Sciatic nerve (tissue), 2 donors: ENCODE measurements at regions not wholly inside any gene's neighbourhood (a gene's known extent, or its start where the extent isn't known, plus 50 kb on each side); places are given as distances from the start of the nearest gene placed in this dataset.
"Not testable (repeated sequence)": the region's sequence is repeated elsewhere in the genome, so short reads cannot be mapped to it uniquely, and the experiment has no call there.

Experiments used
- ATAC-seq: fragments of 200-7000 bp; cut with Tn5 transposase; one replicate; pipeline ENCODE4 v1.9.1; 2020; ENCODE audit warnings: mild to moderate bottlenecking, moderate library complexity
- DNase-seq: peaks from one replicate; pipeline ENCODE4 v3.0.0-alpha.2; 2020; ENCODE audit warnings: low spot score
- intact Hi-C: fragments of 100-400 bp; cut with DNase I; formaldehyde crosslinking; loops from one replicate; pipeline ENCODE4 v1.14.2; 2022
- donor health status: DM: no; HTN: no; CAD: no.
- donor health status: DM: no; HTN: no; CAD: no.

DNA sequence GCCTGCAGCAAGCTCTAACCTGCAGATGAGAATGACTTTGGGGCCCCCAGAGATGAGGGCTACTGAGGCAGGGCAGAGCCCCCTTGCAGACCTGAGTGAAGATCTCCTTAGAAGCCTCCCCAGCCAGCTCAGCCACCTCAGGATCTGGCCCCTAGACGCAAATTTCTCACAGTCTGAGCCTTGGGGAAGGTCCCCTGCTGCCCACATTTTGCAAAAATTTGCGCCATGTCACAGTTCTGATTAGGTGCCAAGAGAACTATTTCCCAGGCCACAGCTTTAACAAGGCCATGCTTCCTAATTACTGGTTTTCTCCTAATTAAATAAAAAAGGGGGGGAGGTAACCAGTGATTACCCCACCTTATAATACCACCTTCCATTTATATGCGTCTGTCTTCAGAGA lies 81.0 kb upstream of the HES1 start:
- no peak for DNase-seq
- no peak for ATAC-seq
- intact Hi-C loops = no loop called here

DNA sequence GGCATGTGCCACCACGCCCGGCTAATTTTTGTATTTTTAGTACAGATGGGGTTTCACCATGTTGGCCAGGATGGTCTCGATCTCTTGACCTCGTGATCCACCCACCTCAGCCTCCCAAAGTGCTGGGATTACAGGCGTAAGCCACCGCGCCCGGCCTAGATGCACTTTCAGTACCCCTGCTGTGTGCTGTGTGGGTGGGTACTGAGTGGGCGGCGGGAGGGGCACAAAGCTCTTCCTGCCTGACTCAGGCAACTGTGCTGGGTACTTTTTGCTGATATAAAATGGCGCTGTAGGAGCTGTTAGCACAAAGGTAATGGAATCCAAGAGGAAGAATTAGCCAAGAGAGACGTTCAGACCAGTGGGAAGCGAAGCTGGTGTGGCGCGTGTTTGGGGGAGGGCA lies 79.6 kb upstream of the HES1 start:
- intact Hi-C loops, DNase-seq, ATAC-seq: not testable (repeated sequence)

DNA sequence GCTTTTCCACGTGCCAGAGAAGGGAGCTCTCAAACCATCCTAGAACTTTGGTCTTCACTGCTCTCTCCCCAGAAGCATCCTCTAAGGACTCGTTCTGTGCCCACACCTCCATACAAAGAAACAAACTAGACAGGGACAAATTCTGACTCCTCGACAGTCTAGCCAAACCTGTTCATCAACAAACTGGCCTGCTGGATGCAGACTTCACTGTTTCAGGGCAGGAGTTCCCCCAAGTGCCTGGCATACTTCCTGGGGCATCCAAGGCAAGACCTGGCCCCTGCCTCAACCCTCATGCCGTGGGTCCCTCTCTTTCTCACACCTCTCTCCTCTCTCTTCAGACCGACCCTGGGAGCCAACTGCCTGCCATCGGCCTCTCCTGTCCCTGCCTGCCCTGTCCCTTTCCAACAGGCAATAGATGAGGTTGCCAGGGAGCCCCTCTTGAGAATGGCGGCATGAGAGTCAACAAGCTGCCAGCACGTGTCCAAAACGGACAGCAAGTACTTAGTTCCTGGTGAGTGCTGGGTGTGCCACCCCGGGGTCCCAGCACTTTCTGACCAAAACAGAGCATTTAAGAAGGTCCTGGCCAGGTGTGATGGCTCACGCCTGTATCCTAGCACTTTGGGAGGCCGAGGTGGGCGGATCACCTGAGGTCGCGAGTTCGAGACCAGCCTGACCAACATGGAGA lies 79.1 kb upstream of the HES1 start:
- intact Hi-C loops = no loop called here
- DNase-seq (no peak), ATAC-seq (no peak)

DNA sequence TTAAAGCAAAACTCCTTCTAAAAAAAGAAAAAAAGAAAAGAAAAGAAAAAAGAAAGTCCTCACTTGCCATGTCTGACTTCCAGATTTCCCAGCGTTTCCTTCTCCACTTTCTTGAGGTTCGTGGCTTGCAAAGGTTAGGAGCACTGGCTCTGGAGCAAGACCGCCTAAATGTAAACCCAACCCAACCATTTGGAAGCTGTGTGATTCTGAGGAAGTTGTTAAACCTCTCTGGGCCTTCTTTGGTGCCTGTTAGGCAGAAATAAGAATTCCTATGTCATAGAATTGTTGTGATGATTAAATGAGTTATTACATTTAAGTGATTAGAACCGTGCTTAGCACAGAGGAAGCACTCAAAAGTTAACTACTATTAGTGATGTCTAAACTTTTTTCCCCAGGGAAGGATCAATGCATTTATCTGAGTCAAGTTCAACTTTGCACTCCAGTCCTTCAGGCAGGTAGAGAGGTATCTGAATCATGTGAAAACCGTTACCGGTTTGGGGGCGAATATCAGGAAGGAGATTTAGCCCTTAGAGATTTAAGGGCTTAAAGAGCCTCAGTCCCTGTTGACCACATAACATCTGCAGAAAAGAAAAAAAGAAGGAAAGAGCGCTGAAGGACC lies 78.3 kb upstream of the HES1 start:
- DNase-seq (no peak), ATAC-seq (peak; percentile 5)
- intact Hi-C loops = no loop called here

DNA sequence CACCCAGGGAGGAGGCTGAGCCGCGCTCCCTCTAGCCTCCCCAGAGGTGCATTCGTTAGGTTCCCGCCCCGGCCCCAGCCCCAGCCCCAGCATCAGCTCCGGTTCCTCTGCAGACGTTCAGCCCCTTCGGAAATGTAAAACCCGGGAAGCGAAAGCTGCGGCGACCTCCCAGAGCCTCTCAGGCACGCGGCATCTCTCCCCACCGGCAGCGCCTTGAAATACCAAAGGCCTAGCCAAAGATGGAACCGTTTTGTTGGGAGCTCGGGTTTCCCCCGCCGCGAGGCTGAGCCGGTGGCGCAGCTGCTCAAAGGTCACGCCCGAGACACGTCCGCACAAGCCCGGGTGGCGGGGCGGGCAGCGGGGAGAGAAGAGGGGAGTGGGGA lies 77.8 kb upstream of the HES1 start:
- DNase-seq = peak; percentile 80
- peak; percentile 89 for ATAC-seq
- intact Hi-C loops = no loop called here

DNA sequence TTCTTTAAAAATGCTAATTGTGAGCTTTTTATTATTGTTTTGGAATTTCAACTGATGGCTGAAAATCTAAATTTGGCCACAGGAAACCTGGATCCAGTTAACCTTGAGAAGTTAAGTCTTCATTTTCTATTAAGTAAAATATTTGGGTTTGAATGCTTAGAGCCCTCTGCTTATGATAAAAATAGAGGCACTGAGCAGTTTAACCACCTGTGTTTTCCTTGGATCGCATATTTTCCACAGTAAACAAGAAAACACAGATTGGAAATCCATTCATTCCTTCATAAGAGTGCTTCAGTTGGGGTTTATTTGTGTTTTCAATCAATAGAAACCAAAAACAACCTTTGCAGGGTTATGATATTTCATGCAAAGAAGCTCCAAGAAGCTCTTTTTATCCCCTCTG lies 77.2 kb upstream of the HES1 start:
- intact Hi-C loops = no loop called here
- ATAC-seq (no peak), DNase-seq (no peak)

DNA sequence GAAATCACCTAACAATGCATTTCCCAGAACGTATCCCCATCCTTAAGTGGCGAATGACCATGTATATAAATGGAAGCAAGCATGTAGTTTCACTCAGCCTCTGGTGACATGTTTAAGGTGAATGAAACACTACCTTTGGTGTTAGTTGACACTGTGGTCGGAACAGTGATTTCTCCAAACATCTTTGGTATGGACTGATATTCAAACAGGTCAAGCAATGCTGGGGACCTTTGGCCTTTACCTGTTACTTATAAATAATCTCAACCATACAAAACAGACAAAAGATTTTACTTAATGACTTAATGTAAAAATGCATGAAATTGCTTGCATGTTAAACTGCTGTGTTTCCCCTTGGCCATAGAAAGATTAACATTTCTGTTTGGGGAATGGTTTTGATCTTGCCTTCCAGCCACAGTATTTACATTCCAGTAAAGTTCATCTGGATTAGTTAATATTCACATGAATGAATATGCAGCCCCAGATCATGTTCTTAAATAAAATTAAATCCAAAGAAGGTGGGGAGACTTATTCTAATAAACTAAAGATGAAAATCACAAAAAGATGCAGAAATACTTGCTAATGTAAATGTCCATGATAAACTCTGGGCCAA lies 74.4 kb upstream of the HES1 start:
- intact Hi-C loops = no loop called here
- DNase-seq = no peak
- ATAC-seq = no peak

DNA sequence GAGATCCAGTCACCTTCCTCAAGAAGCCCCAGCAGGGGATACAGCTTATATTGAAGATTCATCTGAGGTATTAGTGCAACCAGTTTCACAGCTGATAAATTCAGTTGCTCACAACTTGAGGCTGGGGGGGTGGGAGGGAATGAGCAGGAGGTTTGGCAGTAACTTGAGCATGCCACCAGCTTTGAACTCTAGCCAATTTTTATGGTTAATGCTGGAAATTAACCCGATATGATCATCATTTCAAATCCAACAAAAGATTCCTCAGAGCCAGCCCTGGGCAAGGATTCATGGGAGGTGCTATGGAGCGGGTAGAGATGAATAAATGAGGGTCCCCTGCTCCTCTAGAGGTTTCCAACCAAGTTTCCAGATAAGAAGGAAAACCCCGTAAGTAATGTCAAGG lies 73.1 kb upstream of the HES1 start:
- no peak for ATAC-seq
- intact Hi-C loops = no loop called here
- no peak for DNase-seq

DNA sequence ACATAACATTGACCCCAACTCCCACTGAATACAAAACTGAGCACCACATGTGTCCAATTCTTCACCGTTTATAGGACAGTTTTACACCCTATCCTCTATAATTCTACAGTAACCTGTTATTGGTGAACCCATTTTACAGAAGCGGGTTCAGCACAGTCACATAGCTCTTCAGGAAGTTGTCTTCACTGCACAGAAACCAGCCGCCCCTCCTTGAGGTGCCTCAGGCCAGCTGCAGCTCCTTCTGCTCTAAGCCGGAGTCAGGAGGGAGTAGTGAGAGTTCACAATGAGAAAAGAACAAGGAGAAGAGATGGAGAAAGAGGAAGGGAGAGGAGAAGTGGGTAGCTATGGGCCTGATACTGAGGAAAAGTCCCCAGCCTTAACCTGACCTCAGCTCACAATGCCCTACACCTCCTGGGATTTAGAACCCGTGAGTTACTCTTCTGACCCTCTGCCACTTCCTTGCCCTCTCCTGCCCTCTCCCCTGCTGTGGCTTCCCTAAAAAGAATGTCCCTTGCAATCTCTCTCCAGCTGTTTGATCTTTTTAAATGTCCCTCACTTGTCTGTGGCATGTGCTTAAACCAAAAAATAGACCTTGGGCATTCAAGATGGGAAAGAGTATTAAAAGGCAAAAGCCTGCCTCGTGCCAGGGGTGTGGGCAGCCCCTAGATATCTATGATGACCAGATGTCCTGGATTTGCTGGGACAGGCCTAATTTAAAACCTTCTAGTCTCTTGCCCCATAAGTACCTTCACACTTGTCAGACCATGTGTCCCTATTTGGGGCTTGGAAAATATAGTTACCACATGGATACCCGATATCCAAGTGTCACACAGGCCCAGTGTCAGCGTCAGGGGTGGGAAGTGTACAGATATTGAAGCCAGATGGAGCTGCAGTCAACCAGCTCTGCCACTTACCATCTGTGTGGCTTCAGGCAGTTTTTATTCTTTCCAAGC lies 71.3 kb upstream of the HES1 start:
- DNase-seq (peak; percentile 23), ATAC-seq (no peak)
- intact Hi-C loops = no loop called here

DNA sequence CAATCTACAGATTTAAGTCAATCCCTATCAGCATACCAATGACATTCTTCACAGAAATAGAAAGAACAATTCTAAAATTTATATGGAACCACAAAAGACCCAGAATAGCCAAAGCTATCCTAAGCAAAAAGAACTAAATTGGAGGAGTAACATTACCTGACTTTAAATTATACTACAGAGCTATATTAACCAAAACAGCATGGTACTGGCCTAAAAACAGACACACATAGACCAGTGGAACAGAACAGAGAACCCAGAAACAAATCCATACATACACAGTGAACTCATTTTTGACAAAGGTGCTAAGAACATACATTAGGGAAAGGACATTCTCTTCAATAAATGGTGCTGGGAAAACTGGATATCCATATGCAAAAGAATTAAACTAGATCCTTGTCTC lies 68.6 kb upstream of the HES1 start:
- ATAC-seq, intact Hi-C loops, DNase-seq: not testable (repeated sequence)

DNA sequence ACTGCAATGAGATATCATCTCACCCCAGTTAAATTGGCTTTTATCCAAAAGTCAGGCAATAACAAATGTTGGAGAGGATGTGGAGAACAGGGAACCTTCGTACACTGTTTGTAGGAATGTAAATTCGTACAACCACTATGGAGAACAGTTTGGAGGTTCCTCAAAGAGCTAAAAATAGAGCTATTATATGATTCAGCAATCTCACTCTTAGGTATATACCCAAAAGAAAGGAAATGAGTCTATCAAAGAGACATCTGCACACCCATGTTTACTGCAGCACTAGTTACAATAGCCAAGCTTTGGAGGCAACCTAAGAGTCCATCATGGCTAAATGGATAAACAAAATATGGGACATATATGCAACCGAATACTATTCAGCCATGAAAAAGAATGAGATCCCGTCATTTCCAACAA lies 68.0 kb upstream of the HES1 start:
- intact Hi-C loops = no loop called here
- DNase-seq (no peak), ATAC-seq (no peak)

DNA sequence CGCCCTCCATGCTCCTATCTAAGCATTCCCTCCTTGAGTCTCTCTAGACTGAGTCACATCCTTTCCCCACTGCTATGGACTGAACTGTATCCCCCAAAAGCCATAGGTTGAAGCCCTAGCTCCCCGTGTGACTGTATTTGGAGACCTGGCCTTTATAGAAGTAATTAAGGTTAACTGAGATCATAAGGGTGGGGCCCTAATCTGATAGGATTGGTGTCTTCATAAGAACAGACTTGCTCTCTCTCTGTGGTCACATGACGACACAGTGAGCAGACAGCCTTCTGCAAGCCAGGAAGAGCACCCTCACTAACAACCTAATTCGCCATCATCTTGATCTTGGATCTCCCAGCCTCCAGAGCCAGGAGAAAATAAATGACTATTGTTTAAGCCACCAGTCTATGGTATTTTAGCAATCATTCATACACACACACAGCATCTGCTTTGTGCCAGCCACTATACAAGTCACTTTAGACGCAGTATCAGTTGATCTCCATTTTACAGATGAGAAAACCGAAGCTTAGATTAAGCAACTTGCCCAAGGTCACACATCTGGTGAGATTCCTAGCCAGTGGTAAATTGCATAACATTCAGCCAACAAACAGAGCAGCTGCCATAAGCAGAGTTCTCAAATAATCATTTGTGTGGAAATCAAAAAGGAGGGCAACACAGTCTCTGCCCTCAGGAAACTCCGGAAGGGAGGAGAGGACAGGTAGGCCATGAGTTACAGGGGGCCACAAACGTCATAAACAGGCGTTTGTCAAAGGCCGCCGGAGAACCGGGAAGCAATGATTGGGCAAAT lies 66.3 kb upstream of the HES1 start:
- no peak for DNase-seq
- peak; percentile 9 for ATAC-seq
- intact Hi-C loops = no loop called here

DNA sequence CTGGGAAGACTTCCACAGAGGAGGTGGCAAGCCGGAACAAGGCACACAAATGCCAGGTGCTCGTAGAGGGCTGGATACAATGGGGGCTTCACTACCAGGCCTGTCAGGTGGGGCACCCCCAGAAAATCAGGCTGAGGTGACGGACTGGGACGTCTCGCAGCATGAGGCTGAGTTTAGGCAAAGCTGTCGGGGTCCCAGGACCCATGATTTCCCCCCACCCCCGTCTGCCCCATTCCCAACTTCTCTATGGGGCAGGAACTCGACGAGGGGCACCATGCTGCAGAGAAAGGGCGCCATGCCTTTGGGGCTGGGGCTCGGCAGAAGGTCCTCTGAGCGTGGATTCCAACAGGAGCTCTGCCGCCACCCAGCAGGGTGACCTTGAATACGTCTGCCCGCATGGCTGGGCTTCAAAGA lies 65.7 kb upstream of the HES1 start:
- intact Hi-C loops = no loop called here
- ATAC-seq = peak; percentile 16

DNA sequence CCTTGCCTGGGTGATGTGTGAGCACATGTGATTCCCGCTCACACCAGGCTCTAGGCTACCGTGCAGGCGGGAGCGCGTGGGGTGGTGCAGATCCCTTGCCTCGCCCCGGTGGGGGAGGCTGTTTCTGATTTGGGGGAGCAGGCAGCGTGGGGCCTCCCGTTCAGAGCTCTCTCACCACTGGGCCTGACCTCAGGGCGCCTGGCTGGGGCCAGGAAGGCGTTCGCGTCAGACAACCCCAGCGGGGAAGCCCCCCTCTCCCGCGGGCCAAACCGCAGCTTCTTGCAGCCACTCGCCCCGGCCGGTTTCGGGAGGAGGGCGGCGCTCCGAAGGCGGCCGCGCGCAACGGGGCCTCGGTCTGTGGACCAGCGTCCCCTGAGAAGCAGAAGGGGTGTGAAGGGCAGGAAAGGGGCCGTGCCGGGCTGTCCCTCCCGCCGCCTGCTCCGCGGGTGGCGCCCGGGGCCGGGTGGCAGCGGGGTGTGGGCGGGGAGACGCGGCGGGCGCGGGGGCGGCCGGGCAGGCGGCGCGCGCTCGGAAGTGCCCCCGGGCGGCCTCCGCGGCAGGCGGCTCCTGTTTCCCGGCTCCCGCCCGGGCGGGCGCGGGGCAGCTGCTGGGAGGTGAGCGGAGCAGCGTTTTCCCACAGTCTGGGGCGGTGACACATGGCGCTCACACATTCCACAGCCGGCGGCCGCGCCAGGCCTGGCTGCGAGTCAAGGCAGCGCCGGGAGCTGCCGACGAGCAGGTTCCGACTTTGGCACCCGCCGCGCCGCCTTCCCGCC lies 65.1 kb upstream of the HES1 start:
- DNase-seq (peak; percentile 85), ATAC-seq (peak; percentile 89)
- intact Hi-C loops = no loop called here

More for the DNA sequence above, 65.7 kb upstream of the HES1 start:
- DNase-seq = no peak

DNA sequence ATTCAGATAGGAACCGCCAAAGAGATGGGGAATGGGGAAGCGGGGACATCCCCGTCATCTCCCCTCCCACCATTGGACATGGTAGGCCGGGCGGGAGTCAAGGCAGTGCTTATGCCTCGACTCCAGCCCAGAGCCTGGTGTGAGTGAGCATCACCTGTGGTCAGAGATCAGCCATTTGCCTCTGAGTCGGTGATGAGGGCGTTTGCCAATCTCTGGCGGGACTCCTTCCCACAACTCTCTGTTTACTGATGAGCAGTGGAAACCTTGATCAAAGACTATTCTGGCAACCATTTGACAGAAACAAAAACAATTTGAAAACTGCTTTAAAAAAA lies 63.9 kb upstream of the HES1 start:
- ATAC-seq (no peak), DNase-seq (no peak)
- intact Hi-C loops = no loop called here

DNA sequence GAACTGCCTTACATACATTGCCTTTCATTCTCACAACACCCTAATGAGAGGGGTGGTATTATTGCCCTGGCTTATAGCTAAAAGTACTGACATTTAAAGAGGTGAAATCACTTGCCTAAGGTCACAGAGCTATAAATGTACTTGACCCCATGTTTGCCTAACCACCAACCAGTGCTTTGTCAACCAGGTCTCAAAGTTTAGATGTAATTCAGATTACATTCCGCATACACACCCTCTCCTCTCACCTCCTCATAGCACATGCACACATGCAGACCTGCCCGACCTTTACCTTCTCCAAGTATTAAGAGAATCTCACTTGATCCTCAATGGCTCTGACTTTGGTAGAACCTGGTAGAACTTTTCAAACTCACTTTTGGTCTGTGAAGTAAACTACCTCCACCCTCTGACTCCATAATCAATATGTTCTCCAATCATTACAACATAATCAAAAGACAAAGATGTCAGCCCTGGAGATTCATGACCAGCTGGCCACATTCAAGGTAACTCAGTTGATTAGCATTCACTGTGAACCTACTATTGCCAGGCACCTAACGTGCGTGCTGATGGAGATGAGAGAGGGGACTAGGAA lies 63.2 kb upstream of the HES1 start:
- intact Hi-C loops = no loop called here
- no peak for DNase-seq
- no peak for ATAC-seq

DNA sequence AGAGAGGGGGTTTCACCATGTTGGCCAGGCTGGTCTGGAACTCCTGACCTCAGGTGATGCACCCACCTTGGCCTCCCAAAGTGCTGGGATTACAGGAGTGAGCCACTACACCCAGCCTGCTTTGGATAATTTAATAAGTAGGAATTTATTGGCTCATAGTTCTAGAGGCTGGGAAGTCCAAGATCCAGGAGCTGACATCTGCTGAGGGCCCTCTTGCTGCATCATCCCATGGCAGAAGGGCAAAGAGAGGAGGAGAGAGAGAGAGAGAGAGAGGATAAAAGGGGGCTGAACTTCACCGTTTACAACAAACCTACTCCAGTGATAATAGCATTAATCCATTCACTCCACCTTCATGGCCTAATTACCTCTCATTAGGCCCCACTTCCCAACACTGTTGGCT lies 62.0 kb upstream of the HES1 start:
- intact Hi-C loops = no loop called here
- ATAC-seq = no peak
- no peak for DNase-seq

DNA sequence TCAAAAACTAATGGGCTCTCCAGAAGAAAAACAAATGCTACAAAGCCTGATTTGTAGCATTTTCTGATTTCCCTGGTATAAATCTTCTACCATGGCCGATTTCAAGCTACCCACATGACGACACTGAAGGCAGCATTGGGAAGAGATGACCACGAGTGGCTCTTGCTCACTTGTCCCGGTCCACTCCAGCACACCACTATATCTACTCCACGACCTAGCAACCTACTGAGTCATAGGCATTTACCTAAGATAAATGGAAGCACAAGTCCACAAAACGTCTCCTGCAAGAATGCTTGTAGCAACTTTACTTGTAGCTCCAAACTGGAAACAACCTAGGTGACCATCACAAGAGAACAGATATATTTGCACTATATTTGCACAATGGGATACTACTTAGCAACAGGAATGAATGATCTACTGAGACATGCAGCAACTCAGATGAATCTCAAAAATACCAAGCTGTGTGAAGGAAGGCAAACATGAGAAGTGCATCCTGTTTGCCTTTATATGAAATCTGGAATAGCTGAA lies 60.8 kb upstream of the HES1 start:
- ATAC-seq = no peak
- intact Hi-C loops = no loop called here
- no peak for DNase-seq
